Thoracic aorta (tissue), 2 donors: ENCODE measurements at regions not wholly inside any gene's neighbourhood (a gene's known extent, or its start where the extent isn't known, plus 50 kb on each side); places are given as distances from the start of the nearest gene placed in this dataset.
"Not testable (repeated sequence)": the region's sequence is repeated elsewhere in the genome, so short reads cannot be mapped to it uniquely, and the experiment has no call there.

ENCODE experiments used
- ATAC-seq: fragments of 150-250 bp; one replicate; pipeline ENCODE4 v1.8.0; 2017; ENCODE audit warnings: low read depth; ENCODE audit not compliant: insufficient number of reproducible peaks, low FRiP score
- DNase-seq: peaks from one replicate; pipeline ENCODE4 v3.0.0-alpha.2; 2020; ENCODE audit warnings: low spot score
- H3K27ac ChIP-seq, 2 donors: fragments of 200-600 bp; sonication (generic); 1 replicate in 1 of 2; 2 replicates in 1 of 2; pipeline ENCODE4 v1.5.1; 2016; ENCODE audit warnings: mild to moderate bottlenecking in 2 of 2, moderate library complexity in 2 of 2
- H3K27me3 ChIP-seq: fragments of 200-600 bp; sonication (generic); replicated peaks from 2 replicates; pipeline ENCODE4 v1.6.0; 2016; ENCODE audit warnings: mild to moderate bottlenecking; ENCODE audit not compliant: insufficient read depth
- H3K36me3 ChIP-seq: fragments of 200-600 bp; sonication (generic); one replicate; pipeline ENCODE4 v1.5.1; 2016
- H3K4me1 ChIP-seq, 2 donors: fragments of 200-600 bp; sonication (generic); 1 replicate in 1 of 2; 2 replicates in 1 of 2; pipeline versions ENCODE4 v1.5.1 to v1.6.0; 2016; ENCODE audit warnings: low read depth in 2 of 2, mild to moderate bottlenecking in 1 of 2; ENCODE audit not compliant: control insufficient read depth in 1 of 2
- H3K4me3 ChIP-seq: fragments of 200-600 bp; sonication (generic); 2 replicates; pipeline ENCODE4 v1.5.1; 2016; ENCODE audit warnings: mild to moderate bottlenecking
- H3K9me3 ChIP-seq: fragments of 200-600 bp; sonication (generic); 2 replicates; pipeline ENCODE4 v1.5.1; 2016
- CTCF ChIP-seq: fragments of 200-600 bp; sonication (generic); IDR thresholded peaks from one replicate; pipeline ENCODE4 v1.5.1; 2019; ENCODE audit warnings: antibody characterized with exemption

- TF ChIP-seq CTCF = no peak
These were observed 770.2 kb upstream of the NXPH2 start for GRCh38 chr2:139550341-139550740.

GRCh38 chr2:139544186-139544851 lies 764.1 kb upstream of the NXPH2 start:
- no peaks in the 10 kb centered on the region for H3K4me1 ChIP-seq
- H3K27ac ChIP-seq = no peak overlapping the region
- H3K36me3 ChIP-seq = no peaks in the 10 kb centered on the region
- no peaks in the 10 kb centered on the region for H3K27me3 ChIP-seq
- no peak overlapping the region for H3K4me3 ChIP-seq
- TF ChIP-seq CTCF = no peak
- no peak for ATAC-seq
- no peak for DNase-seq
- no peaks in the 10 kb centered on the region for H3K9me3 ChIP-seq

More at GRCh38 chr2:139550341-139550740, 770.2 kb upstream of the NXPH2 start:
- no peak for DNase-seq
- Histone ChIP-seq H3K27ac (no peak overlapping the region), H3K4me3 (no peak overlapping the region), H3K36me3 (no peaks in the 10 kb centered on the region), H3K9me3 (no peaks in the 10 kb centered on the region), H3K4me1 (no peaks in the 10 kb centered on the region), H3K27me3 (no peaks in the 10 kb centered on the region)
- ATAC-seq = no peak

GRCh38 chr2:139538332-139539020 lies 758.3 kb upstream of the NXPH2 start:
- H3K4me1 ChIP-seq, H3K27ac ChIP-seq, DNase-seq, H3K27me3 ChIP-seq, ATAC-seq, H3K9me3 ChIP-seq, H3K36me3 ChIP-seq, H3K4me3 ChIP-seq: not testable (repeated sequence)

GRCh38 chr2:139529080-139529479 lies 748.9 kb upstream of the NXPH2 start:
- H3K9me3 ChIP-seq = no peaks in the 10 kb centered on the region
- no peak for TF ChIP-seq CTCF
- H3K27me3 ChIP-seq = no peaks in the 10 kb centered on the region
- H3K36me3 ChIP-seq = no peaks in the 10 kb centered on the region
- H3K27ac ChIP-seq = no peak overlapping the region
- H3K4me3 ChIP-seq = no peak overlapping the region
- DNase-seq (no peak), ATAC-seq (no peak)
- no peaks in the 10 kb centered on the region for H3K4me1 ChIP-seq

- no peak for ATAC-seq
- no peaks in the 10 kb centered on the region for H3K9me3 ChIP-seq
- no peak for DNase-seq
- no peaks in the 10 kb centered on the region for H3K27me3 ChIP-seq
- no peaks in the 10 kb centered on the region for H3K4me1 ChIP-seq
- no peak overlapping the region for H3K27ac ChIP-seq
- no peak overlapping the region for H3K4me3 ChIP-seq
- no peaks in the 10 kb centered on the region for H3K36me3 ChIP-seq
- TF ChIP-seq CTCF = no peak
These were observed 746.6 kb upstream of the NXPH2 start for GRCh38 chr2:139526781-139527180.
